Mammary epithelial cell (primary cell): ENCODE measurements at regions not wholly inside any gene's neighbourhood (a gene's known extent, or its start where the extent isn't known, plus 50 kb on each side); places are given as distances from the start of the nearest gene placed in this dataset.

Experiments used
- CTCF ChIP-seq, 2 donors: IDR thresholded peaks in 1 of 2; conservative IDR thresholded peaks in 1 of 2; 2 replicates each; pipeline ENCODE4 v1.5.1; 2011 to 2012; ENCODE audit warnings: inconsistent platforms in 2 of 2, low read length in 2 of 2, mild to moderate bottlenecking in 2 of 2, control low read depth in 1 of 2, low read depth in 1 of 2; ENCODE audit not compliant: insufficient read depth in 1 of 2; ENCODE audit errors: extremely low read depth in 1 of 2
- EZH2 ChIP-seq: IDR thresholded peaks from 2 replicates; pipeline ENCODE4 v1.6.1; 2012; ENCODE audit warnings: low read length, inconsistent platforms, borderline replicate concordance

- TF ChIP-seq CTCF (conservative IDR thresholded peaks at IDR 0.05 in 1 of 2, IDR thresholded peaks at IDR 0.05 in 1 of 2; ENCODE audit: extremely low read depth in 1 of 2, insufficient read depth in 1 of 2, low read depth in 1 of 2, low read length in 2 of 2) (no peak), EZH2 (no peak)
Measured at GRCh38 chr11:26144291-26144690, 187.6 kb upstream of the ANO3 start.
